HL-60 (cell line): ENCODE measurements at regions not wholly inside any gene's neighbourhood (a gene's known extent, or its start where the extent isn't known, plus 50 kb on each side); places are given as distances from the start of the nearest gene placed in this dataset.

Source experiments
- CTCF ChIP-seq: IDR thresholded peaks from one replicate; pipeline ENCODE4 v1.5.1; 2011; ENCODE audit warnings: low read length, control low read depth, inconsistent platforms; ENCODE audit not compliant: insufficient read depth
- POLR2AphosphoS5 ChIP-seq: IDR thresholded peaks from 2 replicates; pipeline ENCODE4 v1.6.1; 2012; ENCODE audit warnings: low read depth
- REST ChIP-seq: IDR thresholded peaks from 2 replicates; pipeline ENCODE4 v1.6.1; 2012; ENCODE audit warnings: low read depth; ENCODE audit not compliant: insufficient replicate concordance

GRCh38 chr10:129078346-129078745, 388.7 kb upstream of the MGMT start:
- TF ChIP-seq CTCF (no peak), REST (no peak), POLR2AphosphoS5 (no peak)
